GM23338 (cell line): ENCODE measurements at regions not wholly inside any gene's neighbourhood (a gene's known extent, or its start where the extent isn't known, plus 50 kb on each side); places are given as distances from the start of the nearest gene placed in this dataset.

Experiments used
- ATAC-seq: fragments of 200-7000 bp; cut with Tn5 transposase; 3 replicates; pipeline ENCODE4 v1.9.1; 2020
- DNase-seq: peaks from one replicate; pipeline ENCODE4 v3.0.0-alpha.2; 2015; ENCODE audit warnings: low spot score
- H2AFZ ChIP-seq: fragments of 200-600 bp; sonication (generic); 2 replicates; pipeline ENCODE4 v1.8.0; 2016; ENCODE audit warnings: antibody characterized with exemption, mild to moderate bottlenecking, moderate library complexity
- H3F3A ChIP-seq: fragments of 200-600 bp; sonication (generic); replicated peaks from 2 replicates; pipeline ENCODE4 v1.8.0; 2017; ENCODE audit warnings: antibody characterized with exemption, mixed run types, low read depth
- H3K27ac ChIP-seq: fragments of 200-600 bp; sonication (generic); 2 replicates; pipeline ENCODE4 v1.6.1; 2016; ENCODE audit warnings: low read depth
- H3K27me3 ChIP-seq: fragments of 200-600 bp; sonication (generic); 2 replicates; pipeline ENCODE4 v1.8.0; 2016; ENCODE audit warnings: mild to moderate bottlenecking, mixed run types, moderate library complexity; ENCODE audit not compliant: insufficient read depth
- H3K36me3 ChIP-seq: fragments of 200-600 bp; sonication (generic); 2 replicates; pipeline ENCODE4 v1.8.0; 2016; ENCODE audit warnings: mild to moderate bottlenecking; ENCODE audit not compliant: insufficient read depth
- H3K4me1 ChIP-seq: fragments of 200-600 bp; sonication (generic); 2 replicates; pipeline ENCODE4 v1.8.0; 2016; ENCODE audit warnings: mild to moderate bottlenecking, moderate library complexity; ENCODE audit not compliant: insufficient read depth
- H3K4me2 ChIP-seq: fragments of 200-600 bp; sonication (generic); 2 replicates; pipeline ENCODE4 v1.7.1; 2017; ENCODE audit warnings: mixed run types
- H3K4me3 ChIP-seq: fragments of 200-600 bp; sonication (generic); 2 replicates; pipeline ENCODE4 v1.6.1; 2016; ENCODE audit warnings: mixed run types
- H3K79me2 ChIP-seq: fragments of 200-600 bp; sonication (generic); replicated peaks from 2 replicates; pipeline ENCODE4 v1.8.0; 2017; ENCODE audit warnings: mild to moderate bottlenecking; ENCODE audit not compliant: insufficient read depth
- H3K9me2 ChIP-seq: fragments of 200-600 bp; sonication (generic); 2 replicates; pipeline ENCODE4 v1.8.0; 2017; ENCODE audit not compliant: insufficient read depth
- H4K20me1 ChIP-seq: fragments of 200-600 bp; sonication (generic); replicated peaks from 2 replicates; pipeline ENCODE4 v1.8.0; 2017; ENCODE audit warnings: mild to moderate bottlenecking; ENCODE audit not compliant: insufficient read depth
- H3K27ac Mint-ChIP-seq: 2 replicates; pipeline ENCODE4 v1.8.0; 2020; ENCODE audit warnings: inconsistent platforms, mild to moderate bottlenecking, moderate library complexity, mixed read lengths
- H3K27me3 Mint-ChIP-seq: 3 replicates; pipeline ENCODE4 v1.8.0; 2022; ENCODE audit warnings: low read depth, mild to moderate bottlenecking, moderate library complexity, mixed read lengths, inconsistent platforms; ENCODE audit not compliant: insufficient read depth, poor library complexity
- H3K36me3 Mint-ChIP-seq: 3 replicates; pipeline ENCODE4 v1.8.0; 2021; ENCODE audit warnings: low read depth, mild to moderate bottlenecking, inconsistent platforms, moderate library complexity, mixed read lengths
- H3K4me1 Mint-ChIP-seq: 3 replicates; pipeline ENCODE4 v1.8.0; 2020; ENCODE audit warnings: mild to moderate bottlenecking, inconsistent platforms, mixed read lengths
- H3K4me3 Mint-ChIP-seq: 3 replicates; pipeline ENCODE4 v1.8.0; 2021; ENCODE audit warnings: moderate library complexity, mild to moderate bottlenecking, inconsistent platforms, mixed read lengths
- H3K9me3 Mint-ChIP-seq: 3 replicates; pipeline ENCODE4 v1.8.0; 2020; ENCODE audit warnings: moderate library complexity, mild to moderate bottlenecking, inconsistent platforms, mixed read lengths
- CREB1 ChIP-seq: fragments of 250-450 bp; sonication (Bioruptor Pico); IDR thresholded peaks from 2 replicates; pipeline ENCODE4 v1.5.0; 2020; ENCODE audit warnings: low read depth, mild to moderate bottlenecking, moderate library complexity
- ETS1 ChIP-seq: IDR thresholded peaks from 2 replicates; pipeline ENCODE4 v1.6.1; 2016; ENCODE audit warnings: antibody characterized with exemption
- EZH2 ChIP-seq: fragments of 200-600 bp; sonication (generic); IDR thresholded peaks from one replicate; pipeline ENCODE4 v1.8.0; 2017; ENCODE audit warnings: antibody characterized with exemption, mild to moderate bottlenecking, low read depth; ENCODE audit not compliant: unreplicated experiment
- EZH2phosphoT487 ChIP-seq: fragments of 200-600 bp; sonication (generic); IDR thresholded peaks from one replicate; pipeline ENCODE4 v1.8.1; 2018; ENCODE audit warnings: antibody characterized with exemption; ENCODE audit not compliant: unreplicated experiment
- JUNB ChIP-seq: IDR thresholded peaks from one replicate; pipeline ENCODE4 v1.6.1; 2016; ENCODE audit warnings: antibody characterized with exemption; ENCODE audit not compliant: unreplicated experiment
- POLR2AphosphoS5 ChIP-seq: IDR thresholded peaks from 2 replicates; pipeline ENCODE4 v1.6.1; 2016; ENCODE audit warnings: antibody characterized with exemption, low read depth
- REST ChIP-seq: IDR thresholded peaks from one replicate; pipeline ENCODE4 v1.6.1; 2018; ENCODE audit warnings: antibody characterized with exemption; ENCODE audit not compliant: unreplicated experiment
- STAT1 ChIP-seq: IDR thresholded peaks from one replicate; pipeline ENCODE4 v1.6.1; 2016; ENCODE audit warnings: antibody characterized with exemption; ENCODE audit not compliant: unreplicated experiment
- ZNF331 ChIP-seq: fragments of 250-450 bp; sonication (Bioruptor Pico); IDR thresholded peaks from 2 replicates; pipeline ENCODE4 v1.5.0; 2020; ENCODE audit warnings: low read depth, mild to moderate bottlenecking, moderate library complexity
- TF ChIP-seq, protein P1 (sequence below): fragments of 250-450 bp; sonication (Bioruptor Pico); IDR thresholded peaks from 2 replicates; pipeline ENCODE4 v1.5.0; 2020; ENCODE audit warnings: mild to moderate bottlenecking, moderate library complexity

GRCh38 chr2:242002944-242003343 lies 133.4 kb downstream of the RTP5 start:
- no peaks in the 10 kb centered on the region for H3F3A ChIP-seq
- no peaks in the 10 kb centered on the region for H3K27me3 Mint-ChIP-seq
- H3K27me3 ChIP-seq, result no peaks in the 10 kb centered on the region
- no peaks in the 10 kb centered on the region for H3K4me1 Mint-ChIP-seq
- no peak overlapping the region for H3K27ac Mint-ChIP-seq
- DNase-seq (no peak), ATAC-seq (no peak)
- H4K20me1 ChIP-seq, result no peaks in the 10 kb centered on the region
- no peak overlapping the region for H3K4me2 ChIP-seq
- no peak overlapping the region for H3K4me3 Mint-ChIP-seq
- no peaks in the 10 kb centered on the region for H3K9me2 ChIP-seq
- no peaks in the 10 kb centered on the region for H3K79me2 ChIP-seq
- peaks cover 28% of the 10 kb centered on the region for H3K9me3 Mint-ChIP-seq
- no peaks in the 10 kb centered on the region for H3K4me1 ChIP-seq
- no peak overlapping the region for H3K27ac ChIP-seq
- H3K36me3 ChIP-seq, result no peaks in the 10 kb centered on the region
- H3K4me3 ChIP-seq, result no peak overlapping the region
- no peak overlapping the region for H2AFZ ChIP-seq
- H3K36me3 Mint-ChIP-seq, result peaks cover 11% of the 10 kb centered on the region
- TF ChIP-seq CREB1 (CRISPR knock-in tag) (no peak), POLR2AphosphoS5 (no peak), ZNF331 (no peak), JUNB (no peak), EZH2phosphoT487 (no peak), REST (no peak), ETS1 (no peak), STAT1 (no peak), EZH2 (no peak)
- TF ChIP-seq, protein P1, sequence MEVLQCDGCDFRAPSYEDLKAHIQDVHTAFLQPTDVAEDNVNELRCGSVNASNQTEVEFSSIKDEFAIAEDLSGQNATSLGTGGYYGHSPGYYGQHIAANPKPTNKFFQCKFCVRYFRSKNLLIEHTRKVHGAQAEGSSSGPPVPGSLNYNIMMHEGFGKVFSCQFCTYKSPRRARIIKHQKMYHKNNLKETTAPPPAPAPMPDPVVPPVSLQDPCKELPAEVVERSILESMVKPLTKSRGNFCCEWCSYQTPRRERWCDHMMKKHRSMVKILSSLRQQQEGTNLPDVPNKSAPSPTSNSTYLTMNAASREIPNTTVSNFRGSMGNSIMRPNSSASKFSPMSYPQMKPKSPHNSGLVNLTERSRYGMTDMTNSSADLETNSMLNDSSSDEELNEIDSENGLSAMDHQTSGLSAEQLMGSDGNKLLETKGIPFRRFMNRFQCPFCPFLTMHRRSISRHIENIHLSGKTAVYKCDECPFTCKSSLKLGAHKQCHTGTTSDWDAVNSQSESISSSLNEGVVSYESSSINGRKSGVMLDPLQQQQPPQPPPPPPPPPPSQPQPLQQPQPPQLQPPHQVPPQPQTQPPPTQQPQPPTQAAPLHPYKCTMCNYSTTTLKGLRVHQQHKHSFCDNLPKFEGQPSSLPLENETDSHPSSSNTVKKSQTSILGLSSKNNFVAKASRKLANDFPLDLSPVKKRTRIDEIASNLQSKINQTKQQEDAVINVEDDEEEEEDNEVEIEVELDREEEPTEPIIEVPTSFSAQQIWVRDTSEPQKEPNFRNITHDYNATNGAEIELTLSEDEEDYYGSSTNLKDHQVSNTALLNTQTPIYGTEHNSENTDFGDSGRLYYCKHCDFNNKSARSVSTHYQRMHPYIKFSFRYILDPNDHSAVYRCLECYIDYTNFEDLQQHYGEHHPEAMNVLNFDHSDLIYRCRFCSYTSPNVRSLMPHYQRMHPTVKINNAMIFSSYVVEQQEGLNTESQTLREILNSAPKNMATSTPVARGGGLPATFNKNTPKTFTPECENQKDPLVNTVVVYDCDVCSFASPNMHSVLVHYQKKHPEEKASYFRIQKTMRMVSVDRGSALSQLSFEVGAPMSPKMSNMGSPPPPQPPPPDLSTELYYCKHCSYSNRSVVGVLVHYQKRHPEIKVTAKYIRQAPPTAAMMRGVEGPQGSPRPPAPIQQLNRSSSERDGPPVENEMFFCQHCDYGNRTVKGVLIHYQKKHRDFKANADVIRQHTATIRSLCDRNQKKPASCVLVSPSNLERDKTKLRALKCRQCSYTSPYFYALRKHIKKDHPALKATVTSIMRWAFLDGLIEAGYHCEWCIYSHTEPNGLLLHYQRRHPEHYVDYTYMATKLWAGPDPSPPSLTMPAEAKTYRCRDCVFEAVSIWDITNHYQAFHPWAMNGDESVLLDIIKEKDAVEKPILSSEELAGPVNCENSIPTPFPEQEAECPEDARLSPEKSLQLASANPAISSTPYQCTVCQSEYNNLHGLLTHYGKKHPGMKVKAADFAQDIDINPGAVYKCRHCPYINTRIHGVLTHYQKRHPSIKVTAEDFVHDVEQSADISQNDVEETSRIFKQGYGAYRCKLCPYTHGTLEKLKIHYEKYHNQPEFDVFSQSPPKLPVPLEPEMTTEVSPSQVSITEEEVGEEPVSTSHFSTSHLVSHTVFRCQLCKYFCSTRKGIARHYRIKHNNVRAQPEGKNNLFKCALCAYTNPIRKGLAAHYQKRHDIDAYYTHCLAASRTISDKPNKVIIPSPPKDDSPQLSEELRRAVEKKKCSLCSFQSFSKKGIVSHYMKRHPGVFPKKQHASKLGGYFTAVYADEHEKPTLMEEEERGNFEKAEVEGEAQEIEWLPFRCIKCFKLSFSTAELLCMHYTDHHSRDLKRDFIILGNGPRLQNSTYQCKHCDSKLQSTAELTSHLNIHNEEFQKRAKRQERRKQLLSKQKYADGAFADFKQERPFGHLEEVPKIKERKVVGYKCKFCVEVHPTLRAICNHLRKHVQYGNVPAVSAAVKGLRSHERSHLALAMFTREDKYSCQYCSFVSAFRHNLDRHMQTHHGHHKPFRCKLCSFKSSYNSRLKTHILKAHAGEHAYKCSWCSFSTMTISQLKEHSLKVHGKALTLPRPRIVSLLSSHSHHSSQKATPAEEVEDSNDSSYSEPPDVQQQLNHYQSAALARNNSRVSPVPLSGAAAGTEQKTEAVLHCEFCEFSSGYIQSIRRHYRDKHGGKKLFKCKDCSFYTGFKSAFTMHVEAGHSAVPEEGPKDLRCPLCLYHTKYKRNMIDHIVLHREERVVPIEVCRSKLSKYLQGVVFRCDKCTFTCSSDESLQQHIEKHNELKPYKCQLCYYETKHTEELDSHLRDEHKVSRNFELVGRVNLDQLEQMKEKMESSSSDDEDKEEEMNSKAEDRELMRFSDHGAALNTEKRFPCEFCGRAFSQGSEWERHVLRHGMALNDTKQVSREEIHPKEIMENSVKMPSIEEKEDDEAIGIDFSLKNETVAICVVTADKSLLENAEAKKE, result no peak
